SU-DHL-6 (cell line): ENCODE measurements at regions not wholly inside any gene's neighbourhood (a gene's known extent, or its start where the extent isn't known, plus 50 kb on each side); places are given as distances from the start of the nearest gene placed in this dataset.

ENCODE experiments used
- H2AFZ ChIP-seq: fragments of 200-600 bp; sonication (generic); 2 replicates; pipeline ENCODE4 v1.6.1; 2014; ENCODE audit warnings: low read depth, mild to moderate bottlenecking, moderate library complexity, mixed read lengths, antibody characterized with exemption, low read length; ENCODE audit not compliant: severe bottlenecking
- H3F3A ChIP-seq: fragments of 200-600 bp; shearing (Covaris generic); 2 replicates; pipeline ENCODE4 v1.6.0; 2016; ENCODE audit warnings: antibody characterized with exemption, mild to moderate bottlenecking; ENCODE audit not compliant: insufficient read depth
- H3K27ac ChIP-seq: fragments of 200-600 bp; sonication (generic); 2 replicates; pipeline ENCODE4 v1.5.1; 2016; ENCODE audit warnings: low read depth, mild to moderate bottlenecking, low read length, moderate library complexity, mixed read lengths
- H3K27me3 ChIP-seq: fragments of 200-600 bp; sonication (generic), shearing (Covaris generic); 2 replicates; pipeline ENCODE4 v1.6.0; 2014; ENCODE audit warnings: mild to moderate bottlenecking, low read length
- H3K36me3 ChIP-seq: fragments of 200-600 bp; sonication (generic); 2 replicates; pipeline ENCODE4 v1.6.1; 2014; ENCODE audit warnings: mild to moderate bottlenecking, low read length, mixed read lengths
- H3K4me2 ChIP-seq: fragments of 300-600, 200-600 bp; shearing (Covaris generic), sonication (generic); 2 replicates; pipeline ENCODE4 v1.6.0; 2014; ENCODE audit warnings: low read length, low read depth, mild to moderate bottlenecking; ENCODE audit not compliant: poor library complexity, severe bottlenecking
- H3K4me3 ChIP-seq: fragments of 200-600 bp; sonication (generic); 2 replicates; pipeline ENCODE4 v1.5.1; 2014; ENCODE audit warnings: antibody characterized with exemption, low read length, mild to moderate bottlenecking, mixed read lengths; ENCODE audit not compliant: insufficient read depth, poor library complexity, severe bottlenecking
- H3K79me2 ChIP-seq: fragments of 200-600 bp; sonication (generic); 2 replicates; pipeline ENCODE4 v1.6.1; 2014; ENCODE audit warnings: mild to moderate bottlenecking, low read length, moderate library complexity; ENCODE audit not compliant: insufficient read depth
- H3K9ac ChIP-seq: fragments of 200-600 bp; sonication (generic); 2 replicates; pipeline ENCODE4 v1.7.0; 2014; ENCODE audit warnings: mild to moderate bottlenecking, low read length
- H3K9me2 ChIP-seq: fragments of 200-600 bp; sonication (generic); replicated peaks from 2 replicates; pipeline ENCODE4 v1.6.1; 2014; ENCODE audit warnings: low read length; ENCODE audit not compliant: insufficient read depth
- H3K9me3 ChIP-seq: fragments of 200-600 bp; sonication (generic); 2 replicates; pipeline ENCODE4 v1.6.1; 2014; ENCODE audit warnings: low read length, mixed read lengths; ENCODE audit not compliant: insufficient read depth
- H4K20me1 ChIP-seq: fragments of 200-600 bp; sonication (generic); 2 replicates; pipeline ENCODE4 v1.6.1; 2014; ENCODE audit warnings: low read depth, mild to moderate bottlenecking, antibody characterized with exemption, low read length, moderate library complexity, mixed read lengths
- CTCF ChIP-seq: fragments of 200-600 bp; sonication (generic); IDR thresholded peaks from one replicate; pipeline ENCODE4 v1.5.1; 2017; ENCODE audit warnings: antibody characterized with exemption, mild to moderate bottlenecking, low read length, moderate library complexity; ENCODE audit not compliant: insufficient read depth, poor library complexity, severe bottlenecking
- EZH2phosphoT487 ChIP-seq: fragments of 200-600 bp; sonication (generic), shearing (Covaris generic); conservative IDR thresholded peaks from 2 replicates; pipeline ENCODE4 v1.6.1; 2018; ENCODE audit warnings: mild to moderate bottlenecking, antibody characterized with exemption, low read length, moderate library complexity, mixed read lengths

GRCh38 chr9:11551106-11551505 is 938.3 kb upstream of the PTPRD start:
- no peaks in the 10 kb centered on the region for H3K9me2 ChIP-seq
- no peaks in the 10 kb centered on the region for H3K79me2 ChIP-seq
- no peaks in the 10 kb centered on the region for H4K20me1 ChIP-seq
- H3K27me3 ChIP-seq: no peaks in the 10 kb centered on the region
- H3K4me3 ChIP-seq: no peak overlapping the region
- no peak overlapping the region for H2AFZ ChIP-seq
- H3K9ac ChIP-seq: no peak overlapping the region
- no peaks in the 10 kb centered on the region for H3K9me3 ChIP-seq
- no peak overlapping the region for H3K4me2 ChIP-seq
- no peaks in the 10 kb centered on the region for H3F3A ChIP-seq
- TF ChIP-seq CTCF (no peak), EZH2phosphoT487 (no peak)
- H3K36me3 ChIP-seq: no peaks in the 10 kb centered on the region
- no peak overlapping the region for H3K27ac ChIP-seq

- H2AFZ ChIP-seq: no peak overlapping the region
- H4K20me1 ChIP-seq: no peaks in the 10 kb centered on the region
- no peak overlapping the region for H3K9ac ChIP-seq
- H3K4me2 ChIP-seq: no peak overlapping the region
- no peak overlapping the region for H3K4me3 ChIP-seq
- no peaks in the 10 kb centered on the region for H3K9me2 ChIP-seq
- no peaks in the 10 kb centered on the region for H3K27me3 ChIP-seq
- H3K9me3 ChIP-seq: no peaks in the 10 kb centered on the region
- H3K36me3 ChIP-seq: no peaks in the 10 kb centered on the region
- TF ChIP-seq CTCF: no peak
- no peak for TF ChIP-seq EZH2phosphoT487
- H3K27ac ChIP-seq: no peak overlapping the region
- no peaks in the 10 kb centered on the region for H3K79me2 ChIP-seq
- no peaks in the 10 kb centered on the region for H3F3A ChIP-seq
These were observed 945.2 kb upstream of the PTPRD start for GRCh38 chr9:11558043-11558442.

GRCh38 chr9:11559001-11559776 is 946.4 kb upstream of the PTPRD start:
- TF ChIP-seq CTCF (no peak), EZH2phosphoT487 (no peak)
- no peak overlapping the region for H3K27ac ChIP-seq
- H3K4me3 ChIP-seq: no peak overlapping the region
- no peaks in the 10 kb centered on the region for H3K27me3 ChIP-seq
- no peaks in the 10 kb centered on the region for H3K9me3 ChIP-seq
- H3K79me2 ChIP-seq: no peaks in the 10 kb centered on the region
- no peaks in the 10 kb centered on the region for H4K20me1 ChIP-seq
- H3K36me3 ChIP-seq: no peaks in the 10 kb centered on the region
- H3K4me2 ChIP-seq: no peak overlapping the region
- no peaks in the 10 kb centered on the region for H3K9me2 ChIP-seq
- no peaks in the 10 kb centered on the region for H3F3A ChIP-seq
- no peak overlapping the region for H3K9ac ChIP-seq
- H2AFZ ChIP-seq: no peak overlapping the region
